C1 segment of cervical spinal cord (tissue), 14 donors: ENCODE measurements at regions not wholly inside any gene's neighbourhood (a gene's known extent, or its start where the extent isn't known, plus 50 kb on each side); places are given as distances from the start of the nearest gene placed in this dataset.

Experiments
- DNase-seq, 14 donors: peaks; one replicate each; lab custom pipeline; 2025; lab: John Stamatoyannopoulos, UW

DNA sequence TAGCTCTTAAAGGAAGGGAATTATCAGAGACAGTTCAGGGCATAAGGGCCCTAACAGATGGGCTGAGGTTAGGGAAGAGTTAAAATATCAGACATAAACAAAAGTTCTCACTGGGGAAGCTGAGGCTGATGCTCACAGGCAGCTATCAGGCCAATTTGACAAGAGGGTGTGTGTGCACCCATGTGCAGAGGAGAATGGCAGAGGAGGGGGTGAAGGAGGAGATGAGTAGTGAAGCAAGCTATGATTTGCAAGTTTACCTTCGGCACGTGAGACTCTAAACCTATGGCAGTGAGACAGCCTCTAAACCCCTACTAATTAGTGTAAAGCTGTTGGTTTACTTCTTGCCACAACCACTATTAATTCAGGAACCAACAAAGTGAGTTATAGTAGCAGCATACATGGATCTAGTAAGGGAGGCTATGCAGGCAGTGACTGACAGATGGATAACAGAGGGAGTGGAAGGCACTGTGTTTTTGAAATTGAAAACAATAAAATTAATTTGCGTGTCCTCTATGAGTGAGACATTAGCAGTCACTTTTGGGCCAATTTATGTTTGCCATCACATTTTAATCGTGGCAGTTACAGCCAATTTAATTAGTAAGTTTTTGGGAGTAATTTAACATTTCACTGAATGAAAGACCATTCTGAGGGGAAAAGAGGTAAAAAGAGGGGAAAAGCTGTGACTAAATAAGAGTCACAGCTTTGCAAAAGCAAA, 99.6 kb upstream of the HTR2A start:
- no peak for DNase-seq

DNA sequence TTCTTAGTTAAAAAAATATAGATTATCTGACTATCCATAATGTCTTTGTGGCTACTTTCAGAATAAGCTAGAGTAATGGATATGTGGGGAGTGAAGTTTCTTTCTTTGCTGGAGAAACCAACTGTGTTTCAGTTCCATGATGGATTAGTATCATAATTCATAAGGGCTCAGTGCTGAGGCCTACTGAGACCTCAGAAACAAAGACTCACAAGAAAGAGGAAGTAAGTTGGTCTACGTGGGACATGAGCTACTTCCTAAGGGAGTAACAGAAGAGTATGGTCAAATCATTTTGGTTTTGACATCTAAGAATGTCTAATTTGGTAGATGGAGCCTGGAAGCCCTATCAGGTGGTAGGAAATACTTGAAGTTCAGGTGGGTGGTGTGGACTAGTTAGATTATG, 99.0 kb upstream of the HTR2A start:
- no peak for DNase-seq

DNA sequence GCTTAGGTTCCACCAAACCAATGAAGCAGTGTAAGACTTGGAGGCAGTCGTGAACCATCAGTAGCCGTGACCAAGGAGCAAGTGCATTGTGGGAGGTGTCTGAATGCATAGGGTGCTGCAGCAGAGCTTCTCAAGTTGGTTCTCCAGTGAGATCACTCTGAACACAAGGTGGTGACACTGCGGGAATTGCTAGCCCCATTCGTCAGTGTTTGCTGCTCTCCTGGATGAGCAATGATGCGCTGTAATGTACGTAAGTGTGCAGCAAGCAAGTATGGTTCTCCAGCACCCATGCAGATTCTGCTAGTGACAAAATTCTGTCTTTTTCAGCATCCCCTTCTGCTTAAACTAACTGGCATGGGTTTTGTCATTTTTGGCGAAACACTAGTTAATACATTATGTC, 97.6 kb upstream of the HTR2A start:
- no peak for DNase-seq

DNA sequence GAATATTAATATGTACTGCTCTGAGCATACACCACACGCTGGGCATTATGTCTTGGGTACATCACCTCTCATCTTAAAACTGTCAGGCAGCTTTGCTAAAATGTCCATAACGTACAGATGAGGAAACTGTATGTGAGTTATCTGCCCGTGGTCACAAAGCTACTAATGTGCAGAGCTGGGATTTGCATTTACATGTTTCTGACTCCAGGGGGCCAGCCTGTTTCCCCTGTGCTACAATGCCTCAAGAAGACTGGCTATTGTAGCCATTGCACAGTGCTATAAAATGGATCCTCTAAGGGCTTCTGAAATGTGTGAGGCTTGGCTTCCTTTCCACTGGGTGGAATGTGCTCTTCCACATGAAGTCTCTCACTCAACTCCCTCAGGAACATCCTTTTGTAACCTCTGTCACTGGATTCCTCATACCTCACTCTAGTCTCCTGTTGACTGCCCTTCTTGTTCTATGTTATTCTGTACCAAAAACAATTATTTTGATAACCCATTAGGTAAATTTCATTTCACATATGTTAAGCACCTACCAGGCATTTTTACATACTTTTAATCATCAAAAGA, 95.6 kb upstream of the HTR2A start:
- no peak for DNase-seq

DNA sequence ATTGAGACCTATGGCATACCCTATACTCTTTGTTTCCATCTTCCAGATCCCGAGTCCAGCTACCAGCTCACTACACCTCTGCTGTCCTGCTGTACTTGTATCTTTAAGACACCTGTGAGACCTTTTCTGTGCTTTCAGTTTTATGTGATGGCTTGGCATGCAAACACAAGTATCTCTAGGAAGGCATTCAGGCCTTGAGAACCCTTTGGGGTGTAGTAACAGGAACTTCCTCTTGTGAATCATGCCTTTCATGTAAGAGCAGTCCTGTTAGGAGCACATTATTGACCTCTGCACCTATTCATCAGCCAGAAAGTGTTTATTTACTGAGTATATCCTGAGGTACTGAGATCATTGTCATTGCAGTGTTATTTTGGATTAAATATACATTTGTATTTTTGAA, 87.0 kb upstream of the HTR2A start:
- DNase-seq: no peak

DNA sequence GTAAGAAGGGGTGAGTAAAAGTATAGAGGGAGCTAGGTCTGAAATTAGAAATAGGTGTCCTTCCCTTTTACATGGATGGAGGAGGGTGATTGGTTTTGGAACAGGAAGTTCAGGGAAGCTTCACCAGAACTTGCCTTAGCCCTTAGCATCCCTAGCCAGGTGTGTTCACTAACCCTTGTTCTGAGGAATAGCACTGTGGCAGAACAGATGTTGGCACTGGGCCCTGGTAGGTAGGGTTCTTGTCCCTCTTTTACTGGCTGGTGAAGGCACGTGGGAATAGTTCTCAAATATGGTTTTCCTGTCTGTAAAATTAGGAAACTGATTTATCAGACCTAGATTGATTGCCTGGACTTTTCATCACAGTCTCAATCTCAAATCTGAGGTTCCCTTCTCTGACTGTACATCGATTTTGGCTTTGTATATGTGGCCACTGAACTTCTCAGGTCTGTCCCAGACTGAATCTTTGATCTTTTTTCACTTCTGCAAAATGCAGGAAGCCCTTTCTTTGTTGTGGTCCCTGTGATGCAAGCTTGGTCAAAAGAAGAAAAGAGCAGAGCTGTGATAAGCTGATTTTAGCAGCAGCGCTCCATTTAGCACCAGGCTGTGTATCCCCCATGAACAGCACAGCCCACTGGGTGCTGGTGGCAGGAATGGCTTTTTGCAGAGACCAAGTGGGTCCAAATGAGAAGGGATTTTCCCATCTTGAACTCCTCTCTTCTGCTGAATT, 86.2 kb upstream of the HTR2A start:
- DNase-seq: no peak

DNA sequence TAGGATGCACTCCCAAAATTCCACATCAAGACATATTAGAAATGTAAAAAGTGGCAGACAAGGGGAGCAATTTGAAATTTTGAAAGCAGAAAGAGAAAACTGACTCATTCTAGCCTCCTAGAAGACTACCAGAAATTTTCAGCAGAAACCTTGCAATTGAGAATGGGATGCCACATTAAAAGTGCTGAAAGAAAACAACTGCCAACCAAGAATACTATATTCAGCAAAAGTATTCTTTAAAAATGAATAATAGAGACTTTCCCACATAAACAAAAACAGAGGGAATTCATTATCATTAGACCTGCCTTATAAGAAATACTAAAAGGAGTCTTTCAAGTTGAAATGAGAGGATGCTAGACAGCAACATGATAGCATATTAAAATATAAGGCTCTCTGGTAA, 78.3 kb upstream of the HTR2A start:
- DNase-seq: no peak

DNA sequence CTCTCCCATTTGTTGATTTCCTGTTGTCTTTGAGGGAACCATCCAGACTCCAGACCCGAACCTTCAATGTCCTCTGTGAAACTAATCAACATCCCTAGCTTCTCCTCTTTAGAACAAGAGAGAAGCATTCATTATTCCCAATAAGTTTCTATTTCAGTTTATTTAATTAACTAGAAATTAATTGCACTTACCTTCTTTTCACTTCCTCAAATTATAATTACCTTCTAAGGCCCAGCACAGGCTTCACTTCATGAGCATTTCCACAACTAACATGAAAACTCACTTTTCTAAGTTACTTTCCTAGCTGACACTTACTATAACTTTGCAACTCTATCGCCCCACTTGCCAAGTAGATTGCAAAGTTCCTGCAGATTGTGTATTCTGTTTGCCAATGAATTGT, 71.6 kb upstream of the HTR2A start:
- DNase-seq: no peak

DNA sequence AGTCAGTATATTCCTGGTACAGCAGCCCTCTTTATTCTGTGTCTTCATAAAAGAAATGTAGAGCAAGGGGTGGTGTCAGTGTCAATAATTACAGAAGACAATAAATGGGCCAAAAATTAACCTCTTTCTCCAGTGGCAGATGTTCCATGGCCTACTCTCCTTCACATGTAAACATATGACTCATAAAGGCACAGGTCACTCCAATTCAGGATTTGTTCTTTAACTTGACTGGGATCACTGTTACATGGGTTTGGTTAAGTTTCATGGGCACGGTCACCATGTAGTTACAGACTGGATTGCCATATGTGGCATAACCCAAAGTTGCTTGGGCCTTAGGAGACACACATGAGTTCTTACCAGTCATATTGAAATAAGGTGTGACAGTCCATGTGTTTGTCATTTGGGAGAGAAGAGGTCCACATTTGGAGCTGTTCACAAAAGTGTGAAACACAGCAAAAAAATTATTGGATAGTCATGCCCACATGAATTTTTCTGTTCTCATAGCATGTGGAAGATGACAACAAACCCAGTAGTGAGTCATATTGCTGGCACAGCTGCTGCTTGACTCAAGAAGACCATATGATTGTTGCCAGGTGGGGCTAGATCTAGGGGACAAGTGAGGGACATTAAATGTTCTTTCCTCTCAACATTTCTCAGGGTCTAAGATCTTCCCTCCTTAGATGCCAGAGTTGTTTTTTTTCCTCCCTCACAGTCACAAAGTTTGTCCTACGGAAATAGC, 68.1 kb upstream of the HTR2A start:
- DNase-seq: no peak

DNA sequence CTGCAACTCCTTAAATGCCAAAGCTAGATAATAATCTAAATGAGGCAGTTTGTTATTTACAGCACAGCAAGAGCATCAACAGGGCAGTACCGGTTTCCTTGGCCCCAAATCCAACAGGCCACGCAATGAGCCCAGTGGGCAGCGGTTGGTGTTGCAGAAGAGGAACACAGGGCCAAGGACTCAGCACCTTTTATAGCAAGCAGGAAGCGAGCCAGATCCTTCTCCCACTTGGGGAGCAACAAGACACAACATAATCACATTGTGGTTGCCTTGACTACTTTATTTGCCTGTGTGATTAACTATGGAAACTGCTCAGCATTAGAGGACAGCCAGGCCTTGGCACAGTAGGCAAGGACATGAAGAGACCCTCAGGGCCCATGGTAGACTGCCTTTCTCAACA, 67.1 kb upstream of the HTR2A start:
- no peak for DNase-seq

DNA sequence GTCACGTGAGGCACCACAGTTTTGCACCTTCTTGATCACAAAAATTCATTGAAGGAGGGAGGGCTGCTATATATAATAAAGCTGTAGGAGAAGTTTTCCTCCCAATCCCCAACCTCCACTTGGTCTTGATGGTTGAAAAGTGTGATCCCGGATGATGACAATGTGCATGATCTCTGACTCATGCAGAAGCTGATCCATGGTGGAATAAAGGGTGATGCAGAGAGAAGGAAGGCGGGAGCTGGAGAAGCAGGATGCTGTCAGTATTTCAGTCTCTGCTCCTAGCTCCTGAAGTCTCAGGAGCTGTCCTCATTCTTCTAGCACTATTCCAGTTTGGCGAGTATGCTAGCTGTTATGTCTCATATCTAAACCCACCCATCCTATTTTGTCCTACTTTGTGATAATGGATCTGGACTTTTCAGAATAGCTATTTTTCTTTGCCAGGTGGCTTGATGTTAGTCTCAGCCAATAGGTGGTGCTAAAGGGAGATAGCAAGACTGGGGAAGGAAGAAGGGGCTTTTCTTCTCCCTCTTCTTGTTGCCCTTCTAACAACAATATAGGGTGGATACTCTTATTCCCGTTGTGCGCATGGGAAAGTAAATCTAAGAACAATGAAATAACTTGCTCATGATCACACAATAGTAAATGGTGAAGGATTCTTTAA, 65.6 kb upstream of the HTR2A start:
- DNase-seq: no peak

DNA sequence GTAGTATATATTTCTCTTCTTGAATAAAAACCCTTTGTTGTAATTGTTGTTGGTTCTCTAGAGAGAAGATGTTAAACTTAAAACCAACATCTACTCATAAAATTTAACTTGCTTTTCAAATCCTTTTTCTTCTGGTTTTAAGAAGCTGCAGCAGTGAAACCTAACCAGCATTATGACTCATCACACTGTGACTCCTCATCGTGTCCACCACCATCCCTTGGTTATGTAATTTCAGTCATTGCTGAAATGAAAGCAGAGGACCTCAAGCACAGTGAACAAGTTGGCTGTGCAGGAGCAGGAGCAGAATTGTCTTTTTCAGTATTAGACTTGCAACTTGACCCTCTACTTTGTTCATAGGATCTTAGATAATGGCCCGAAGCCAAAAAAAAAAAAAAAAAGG, 64.9 kb upstream of the HTR2A start:
- no peak for DNase-seq

DNA sequence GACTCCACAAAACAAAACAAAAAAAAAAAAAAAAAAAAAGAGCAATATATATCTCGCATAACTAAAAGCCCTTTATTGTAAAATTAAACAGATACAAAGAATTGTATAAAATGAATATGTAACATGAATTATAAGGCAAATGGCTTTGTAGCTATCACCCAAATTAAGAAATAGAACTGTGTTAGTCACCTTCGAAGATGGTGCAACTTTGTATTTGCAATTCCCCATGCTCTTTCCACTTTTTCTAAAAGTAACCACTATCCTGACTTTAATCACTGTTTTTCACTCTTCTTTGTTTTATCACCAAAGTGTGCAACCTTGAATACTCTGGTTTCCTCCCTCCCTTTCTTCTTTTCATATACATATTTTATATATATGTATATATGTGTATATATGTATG, 57.1 kb upstream of the HTR2A start:
- no peak for DNase-seq

DNA sequence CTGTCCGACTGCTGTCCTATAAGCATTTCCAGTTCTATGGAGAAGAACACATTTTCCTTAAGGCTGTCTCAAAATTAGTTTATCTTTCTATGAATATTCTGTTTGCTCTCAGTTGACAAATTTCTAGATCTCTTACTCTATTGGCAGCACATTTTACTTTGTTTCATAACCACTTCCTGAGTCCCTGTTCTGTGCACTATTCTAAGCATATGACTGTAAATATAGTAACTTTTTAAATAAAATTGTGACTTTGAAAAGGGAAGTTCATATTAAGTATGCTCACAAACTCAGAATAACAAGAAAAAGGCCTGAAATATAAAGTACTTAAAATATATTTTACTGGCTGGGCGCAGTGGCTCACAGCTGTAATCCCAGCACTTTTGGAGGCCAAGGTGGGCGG, 56.5 kb upstream of the HTR2A start:
- no peak for DNase-seq

DNA sequence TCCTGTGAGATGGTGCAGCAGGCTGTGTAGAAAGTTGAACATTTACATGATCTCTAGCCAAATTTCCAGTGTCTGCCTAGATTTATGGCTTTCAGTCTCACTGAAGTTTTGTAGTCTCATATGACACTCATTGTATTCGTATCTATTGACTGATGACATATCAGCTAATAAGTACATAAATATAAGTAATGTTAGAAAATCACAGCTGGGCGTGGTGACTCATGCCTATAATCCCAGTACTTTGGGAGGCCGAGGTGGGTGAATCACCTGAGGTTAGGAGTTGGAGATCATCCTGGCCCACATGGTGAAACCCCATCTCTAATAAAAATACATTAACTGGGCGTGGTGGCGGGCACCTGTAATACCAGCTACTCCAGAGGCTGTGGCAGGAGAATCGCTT, 54.7 kb upstream of the HTR2A start:
- DNase-seq: no peak

DNA sequence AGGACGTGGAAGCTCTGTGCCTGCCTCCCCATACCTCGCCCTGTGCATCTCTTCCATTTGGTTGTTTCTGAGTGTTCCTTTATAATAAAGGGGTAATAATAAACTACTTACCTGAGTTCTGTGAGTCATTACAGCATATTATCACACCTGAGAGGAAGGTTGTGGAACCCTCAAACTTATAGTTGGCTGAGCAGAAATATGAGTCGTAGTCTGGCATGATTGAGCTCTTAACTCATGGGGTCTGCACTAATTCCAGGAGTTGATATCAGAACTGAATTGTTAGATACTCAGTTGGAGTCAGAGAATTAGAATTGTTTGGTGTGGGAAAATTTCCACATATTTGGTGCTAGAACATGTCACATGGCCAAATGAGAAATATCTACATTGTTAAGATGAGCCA, 52.4 kb upstream of the HTR2A start:
- no peak for DNase-seq

DNA sequence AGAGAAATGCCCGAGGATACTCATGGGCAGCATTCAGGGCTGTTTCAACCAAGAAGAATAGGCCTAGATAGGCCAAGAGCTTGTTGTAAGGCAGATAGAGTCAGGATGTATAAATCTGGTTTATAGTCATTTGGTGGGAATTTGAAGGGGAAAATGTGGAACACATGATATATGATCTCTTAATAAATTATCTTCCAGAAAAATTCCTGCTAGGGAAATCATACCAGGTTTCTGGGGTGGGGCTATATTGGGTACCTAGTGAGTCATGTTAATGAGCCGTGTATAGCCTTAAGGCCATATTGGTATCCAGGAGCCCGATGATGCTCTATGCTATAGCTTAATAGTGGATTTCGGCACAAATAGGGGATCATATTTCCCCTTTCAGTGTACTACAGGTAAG, 51.5 kb upstream of the HTR2A start:
- no peak for DNase-seq

DNA sequence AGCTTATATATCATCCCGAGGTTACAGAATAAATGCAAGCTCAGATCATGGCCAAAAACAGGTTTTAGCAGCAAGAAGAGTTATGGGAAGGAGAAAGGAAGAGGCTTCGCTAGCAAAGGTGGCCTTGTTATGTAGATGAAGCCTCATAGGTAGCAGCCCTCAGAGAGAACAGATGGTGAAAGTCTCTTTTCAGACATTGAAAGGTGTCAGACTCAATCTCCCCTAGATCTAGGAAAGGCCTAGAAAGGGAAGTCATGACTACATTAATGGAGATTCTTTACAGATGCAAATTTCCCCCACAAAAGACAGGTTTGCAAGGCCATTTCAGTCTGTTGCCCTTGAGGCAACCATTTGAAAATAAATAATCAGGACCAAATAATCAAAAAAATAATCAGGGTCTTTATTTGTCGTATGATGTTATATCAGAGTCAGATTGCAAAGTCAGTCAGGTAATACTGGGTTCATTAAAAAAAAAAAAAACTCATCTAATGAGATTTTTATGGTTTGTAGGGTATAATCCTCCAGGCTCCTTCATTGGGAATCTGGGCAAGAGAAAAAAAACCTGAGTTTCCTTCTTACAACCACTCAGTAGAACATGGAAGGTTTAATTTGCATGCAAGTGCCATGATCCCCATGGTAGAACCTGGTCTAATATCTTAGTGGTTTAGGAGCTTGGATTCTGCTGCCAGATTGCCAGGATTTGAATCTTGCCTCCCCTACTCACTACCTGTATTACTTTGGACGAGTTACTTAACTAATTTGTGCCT, 50.8 kb upstream of the HTR2A start:
- DNase-seq: no peak
